ENCODE measurements at regions not wholly inside any gene's neighbourhood (a gene's known extent, or its start where the extent isn't known, plus 50 kb on each side); places are given as distances from the start of the nearest gene placed in this dataset.

GRCh38 chr16:9509663-9510062 is 418.2 kb downstream of the HAPSTR1 start:
- no peaks in the 10 kb centered on the region for H4K20me1 ChIP-seq (ENCODE audit: insufficient read depth, low read length)
- H3K9ac ChIP-seq (ENCODE audit: low read depth, low read length): no peak overlapping the region
- H3K9me3 ChIP-seq (ENCODE audit: insufficient read depth, low read length, severe bottlenecking): no peaks in the 10 kb centered on the region
- ATAC-seq (ENCODE audit: insufficient read depth, low read depth) (no peak), DNase-seq (no peak)
- H3K27ac ChIP-seq (ENCODE audit: low read length): no peak overlapping the region
- no peaks in the 10 kb centered on the region for H3K4me1 ChIP-seq (ENCODE audit: insufficient read depth, low read length)
- H2AFZ ChIP-seq (ENCODE audit: low read depth, low read length): no peak overlapping the region
- no peaks in the 10 kb centered on the region for H3K36me3 ChIP-seq (ENCODE audit: insufficient read depth, low read length)
- no peak overlapping the region for H3K4me2 ChIP-seq (ENCODE audit: insufficient read depth, low read length)
- peaks cover 2% of the 10 kb centered on the region for H3K27me3 ChIP-seq (ENCODE audit: insufficient read depth, low read length, poor library complexity)
- no peaks in the 10 kb centered on the region for H3K79me2 ChIP-seq (ENCODE audit: insufficient read depth, low read length)
- H3K4me3 ChIP-seq (ENCODE audit: low read depth in 1 of 2, low read length in 2 of 2): no peak overlapping the region
- TF ChIP-seq EZH2 (IDR thresholded peaks at IDR 0.05; ENCODE audit: borderline replicate concordance, low read depth, low read length, severe bottlenecking) (no peak), CTCF (IDR thresholded peaks at IDR 0.05; ENCODE audit: borderline replicate concordance, extremely low read depth, low read length, poor library complexity, severe bottlenecking) (no peak)

DNA sequence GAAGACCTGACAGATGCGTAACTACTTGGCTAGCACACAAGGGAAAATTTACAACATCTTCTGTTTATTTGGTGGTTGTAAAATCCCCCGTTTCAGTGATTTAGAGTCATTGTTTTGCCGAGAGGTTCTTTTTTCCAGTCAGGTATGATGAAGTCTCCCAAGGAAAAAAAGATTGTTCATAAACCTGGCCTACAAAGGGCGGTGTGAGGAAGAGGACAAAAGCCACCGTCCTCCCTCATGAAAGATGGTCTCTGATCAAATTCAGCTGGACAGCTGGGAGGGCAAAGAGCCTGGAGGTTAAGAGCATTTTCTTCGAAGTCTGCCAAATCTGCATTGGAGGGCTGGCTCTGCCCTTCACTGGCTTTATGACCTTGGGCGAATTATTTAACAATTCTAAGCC is 419.9 kb downstream of the HAPSTR1 start:
- Histone ChIP-seq H3K79me2 (ENCODE audit: insufficient read depth, low read length) (no peaks in the 10 kb centered on the region), H3K27ac (ENCODE audit: low read length) (no peak overlapping the region), H3K9ac (ENCODE audit: low read depth, low read length) (no peak overlapping the region), H3K27me3 (ENCODE audit: insufficient read depth, low read length, poor library complexity) (peaks cover 2% of the 10 kb centered on the region), H3K4me3 (ENCODE audit: low read depth in 1 of 2, low read length in 2 of 2) (no peak overlapping the region), H3K4me1 (ENCODE audit: insufficient read depth, low read length) (no peaks in the 10 kb centered on the region), H2AFZ (ENCODE audit: low read depth, low read length) (no peak overlapping the region), H4K20me1 (ENCODE audit: insufficient read depth, low read length) (no peaks in the 10 kb centered on the region), H3K4me2 (ENCODE audit: insufficient read depth, low read length) (no peak overlapping the region), H3K9me3 (ENCODE audit: insufficient read depth, low read length, severe bottlenecking) (no peaks in the 10 kb centered on the region), H3K36me3 (ENCODE audit: insufficient read depth, low read length) (no peaks in the 10 kb centered on the region)
- DNase-seq: no peak
- ATAC-seq (ENCODE audit: insufficient read depth, low read depth): no peak
- TF ChIP-seq EZH2 (IDR thresholded peaks at IDR 0.05; ENCODE audit: borderline replicate concordance, low read depth, low read length, severe bottlenecking): no peak
- TF ChIP-seq CTCF (IDR thresholded peaks at IDR 0.05; ENCODE audit: borderline replicate concordance, extremely low read depth, low read length, poor library complexity, severe bottlenecking): no peak

- no peak overlapping the region for H3K4me3 ChIP-seq (ENCODE audit: low read depth in 1 of 2, low read length in 2 of 2)
- TF ChIP-seq EZH2 (IDR thresholded peaks at IDR 0.05; ENCODE audit: borderline replicate concordance, low read depth, low read length, severe bottlenecking) (no peak), CTCF (IDR thresholded peaks at IDR 0.05; ENCODE audit: borderline replicate concordance, extremely low read depth, low read length, poor library complexity, severe bottlenecking) (no peak)
- H3K4me2 ChIP-seq (ENCODE audit: insufficient read depth, low read length): no peak overlapping the region
- no peaks in the 10 kb centered on the region for H3K36me3 ChIP-seq (ENCODE audit: insufficient read depth, low read length)
- no peak for ATAC-seq (ENCODE audit: insufficient read depth, low read depth)
- H3K79me2 ChIP-seq (ENCODE audit: insufficient read depth, low read length): no peaks in the 10 kb centered on the region
- H4K20me1 ChIP-seq (ENCODE audit: insufficient read depth, low read length): no peaks in the 10 kb centered on the region
- H3K27me3 ChIP-seq (ENCODE audit: insufficient read depth, low read length, poor library complexity): peaks cover 2% of the 10 kb centered on the region
- H3K4me1 ChIP-seq (ENCODE audit: insufficient read depth, low read length): no peaks in the 10 kb centered on the region
- no peak for DNase-seq
- H3K9ac ChIP-seq (ENCODE audit: low read depth, low read length): no peak overlapping the region
- no peak overlapping the region for H3K27ac ChIP-seq (ENCODE audit: low read length)
- no peak overlapping the region for H2AFZ ChIP-seq (ENCODE audit: low read depth, low read length)
- no peaks in the 10 kb centered on the region for H3K9me3 ChIP-seq (ENCODE audit: insufficient read depth, low read length, severe bottlenecking)
Measured at GRCh38 chr16:9516444-9516843, 425.0 kb downstream of the HAPSTR1 start.

DNA sequence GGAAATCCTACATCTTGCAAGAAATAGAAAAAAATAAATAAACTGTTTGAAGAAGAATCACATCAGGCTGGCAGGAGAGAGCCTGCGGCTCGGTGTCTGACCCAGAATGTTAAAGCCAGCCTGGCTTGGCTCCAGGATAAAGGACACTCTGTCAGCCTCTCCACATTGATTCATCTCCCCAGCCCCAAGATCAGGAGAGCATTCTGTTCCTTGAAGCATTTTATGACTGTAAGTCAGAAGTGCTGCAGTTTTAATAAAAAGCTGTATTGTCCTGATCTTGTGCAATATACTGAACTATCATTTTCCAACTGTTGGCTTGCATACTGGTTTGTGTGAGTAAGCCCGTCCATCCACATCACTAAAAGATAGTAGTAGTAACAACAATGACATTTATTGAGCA is 426.6 kb downstream of the HAPSTR1 start:
- Histone ChIP-seq H4K20me1 (ENCODE audit: insufficient read depth, low read length) (no peaks in the 10 kb centered on the region), H3K4me3 (ENCODE audit: low read depth in 1 of 2, low read length in 2 of 2) (no peak overlapping the region), H2AFZ (ENCODE audit: low read depth, low read length) (no peak overlapping the region), H3K9ac (ENCODE audit: low read depth, low read length) (no peak overlapping the region), H3K4me1 (ENCODE audit: insufficient read depth, low read length) (no peaks in the 10 kb centered on the region), H3K27ac (ENCODE audit: low read length) (no peak overlapping the region), H3K79me2 (ENCODE audit: insufficient read depth, low read length) (no peaks in the 10 kb centered on the region), H3K9me3 (ENCODE audit: insufficient read depth, low read length, severe bottlenecking) (no peaks in the 10 kb centered on the region), H3K36me3 (ENCODE audit: insufficient read depth, low read length) (no peaks in the 10 kb centered on the region), H3K4me2 (ENCODE audit: insufficient read depth, low read length) (no peak overlapping the region), H3K27me3 (ENCODE audit: insufficient read depth, low read length, poor library complexity) (no peaks in the 10 kb centered on the region)
- no peak for ATAC-seq (ENCODE audit: insufficient read depth, low read depth)
- TF ChIP-seq CTCF (IDR thresholded peaks at IDR 0.05; ENCODE audit: borderline replicate concordance, extremely low read depth, low read length, poor library complexity, severe bottlenecking): no peak
- TF ChIP-seq EZH2 (IDR thresholded peaks at IDR 0.05; ENCODE audit: borderline replicate concordance, low read depth, low read length, severe bottlenecking): no peak
- no peak for DNase-seq

Data from DND-41 (cell line).